Ishikawa (cell line): ENCODE measurements at regions not wholly inside any gene's neighbourhood (a gene's known extent, or its start where the extent isn't known, plus 50 kb on each side); places are given as distances from the start of the nearest gene placed in this dataset.

Experiments
- CEBPB ChIP-seq: IDR thresholded peaks from 2 replicates; pipeline ENCODE4 v1.6.1; 2012
- EGR1 ChIP-seq: IDR thresholded peaks from 2 replicates; pipeline ENCODE4 v1.6.1; 2012
- EP300 ChIP-seq: IDR thresholded peaks from 2 replicates; pipeline ENCODE4 v1.6.1; 2012; ENCODE audit warnings: borderline replicate concordance
- NFIC ChIP-seq: IDR thresholded peaks from 2 replicates; pipeline ENCODE4 v1.6.1; 2012
- RAD21 ChIP-seq: IDR thresholded peaks from 2 replicates; pipeline ENCODE4 v1.6.1; 2012; ENCODE audit warnings: low read depth
- TAF1 ChIP-seq: IDR thresholded peaks from 2 replicates; pipeline ENCODE4 v1.6.1; 2012; ENCODE audit warnings: low read depth, mild to moderate bottlenecking
- TEAD4 ChIP-seq: IDR thresholded peaks from 2 replicates; pipeline ENCODE4 v1.6.1; 2012
- YY1 ChIP-seq: IDR thresholded peaks from 2 replicates; pipeline ENCODE4 v1.6.1; 2012; ENCODE audit warnings: low read depth
- ZBTB7A ChIP-seq: IDR thresholded peaks from 2 replicates; pipeline ENCODE4 v1.6.1; 2012; ENCODE audit warnings: low read depth
- TF ChIP-seq, protein P1 (sequence below): IDR thresholded peaks from 2 replicates; pipeline ENCODE4 v1.6.1; 2012; ENCODE audit warnings: low read depth, mild to moderate bottlenecking

DNA sequence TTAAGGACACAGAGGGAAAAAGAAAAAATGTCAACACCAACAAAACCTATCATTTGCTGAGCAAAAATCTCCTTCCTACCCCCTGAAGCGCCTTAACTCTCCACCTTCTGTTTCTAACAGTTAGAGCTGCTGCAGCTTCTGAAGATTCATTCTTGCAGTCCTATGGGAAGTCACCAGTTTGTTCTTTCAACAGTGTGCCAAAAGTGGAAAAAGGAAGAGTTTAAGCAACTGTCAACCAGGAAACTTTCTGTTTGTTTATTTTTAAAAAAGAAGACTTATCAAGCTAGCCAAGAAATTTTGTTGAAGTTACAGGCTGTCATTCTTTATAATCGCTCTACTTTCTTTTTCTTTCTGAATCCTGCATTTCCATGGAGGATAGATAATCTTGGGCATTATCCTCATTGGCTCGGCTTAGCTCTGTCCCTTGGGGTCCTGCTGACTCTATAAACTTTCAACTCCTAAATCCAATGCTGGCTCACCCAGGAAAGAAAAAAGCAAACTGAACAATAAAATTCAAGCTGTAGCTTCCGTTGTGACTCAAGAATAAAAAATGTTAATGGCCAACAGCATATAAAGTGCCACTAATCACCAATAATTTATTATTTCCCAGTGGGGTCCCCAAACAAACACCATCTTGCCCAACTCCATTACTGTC, 172.8 kb upstream of the CITED2 start:
- TF ChIP-seq, protein P1, sequence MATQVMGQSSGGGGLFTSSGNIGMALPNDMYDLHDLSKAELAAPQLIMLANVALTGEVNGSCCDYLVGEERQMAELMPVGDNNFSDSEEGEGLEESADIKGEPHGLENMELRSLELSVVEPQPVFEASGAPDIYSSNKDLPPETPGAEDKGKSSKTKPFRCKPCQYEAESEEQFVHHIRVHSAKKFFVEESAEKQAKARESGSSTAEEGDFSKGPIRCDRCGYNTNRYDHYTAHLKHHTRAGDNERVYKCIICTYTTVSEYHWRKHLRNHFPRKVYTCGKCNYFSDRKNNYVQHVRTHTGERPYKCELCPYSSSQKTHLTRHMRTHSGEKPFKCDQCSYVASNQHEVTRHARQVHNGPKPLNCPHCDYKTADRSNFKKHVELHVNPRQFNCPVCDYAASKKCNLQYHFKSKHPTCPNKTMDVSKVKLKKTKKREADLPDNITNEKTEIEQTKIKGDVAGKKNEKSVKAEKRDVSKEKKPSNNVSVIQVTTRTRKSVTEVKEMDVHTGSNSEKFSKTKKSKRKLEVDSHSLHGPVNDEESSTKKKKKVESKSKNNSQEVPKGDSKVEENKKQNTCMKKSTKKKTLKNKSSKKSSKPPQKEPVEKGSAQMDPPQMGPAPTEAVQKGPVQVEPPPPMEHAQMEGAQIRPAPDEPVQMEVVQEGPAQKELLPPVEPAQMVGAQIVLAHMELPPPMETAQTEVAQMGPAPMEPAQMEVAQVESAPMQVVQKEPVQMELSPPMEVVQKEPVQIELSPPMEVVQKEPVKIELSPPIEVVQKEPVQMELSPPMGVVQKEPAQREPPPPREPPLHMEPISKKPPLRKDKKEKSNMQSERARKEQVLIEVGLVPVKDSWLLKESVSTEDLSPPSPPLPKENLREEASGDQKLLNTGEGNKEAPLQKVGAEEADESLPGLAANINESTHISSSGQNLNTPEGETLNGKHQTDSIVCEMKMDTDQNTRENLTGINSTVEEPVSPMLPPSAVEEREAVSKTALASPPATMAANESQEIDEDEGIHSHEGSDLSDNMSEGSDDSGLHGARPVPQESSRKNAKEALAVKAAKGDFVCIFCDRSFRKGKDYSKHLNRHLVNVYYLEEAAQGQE: no peak
- no peak for TF ChIP-seq TEAD4
- TF ChIP-seq TAF1: no peak
- TF ChIP-seq YY1: no peak
- no peak for TF ChIP-seq RAD21
- TF ChIP-seq CEBPB: no peak
- TF ChIP-seq EGR1: no peak
- no peak for TF ChIP-seq NFIC
- no peak for TF ChIP-seq EP300
- no peak for TF ChIP-seq ZBTB7A
